Hepatocyte (in vitro differentiated cells): ENCODE measurements at regions not wholly inside any gene's neighbourhood (a gene's known extent, or its start where the extent isn't known, plus 50 kb on each side); places are given as distances from the start of the nearest gene placed in this dataset.

Experiments used
- DNase-seq: peaks from one replicate; pipeline ENCODE4 v3.0.0-alpha.2; 2016; ENCODE audit warnings: low spot score
- H2AFZ ChIP-seq: fragments of 200-600 bp; sonication (generic); 2 replicates; pipeline ENCODE4 v1.6.0; 2016; ENCODE audit warnings: antibody characterized with exemption, mild to moderate bottlenecking
- H3K27ac ChIP-seq: fragments of 200-600 bp; sonication (generic); 2 replicates; pipeline ENCODE4 v1.5.1; 2016; ENCODE audit warnings: mild to moderate bottlenecking
- H3K27me3 ChIP-seq: fragments of 200-600 bp; sonication (generic); 2 replicates; pipeline ENCODE4 v1.6.1; 2016
- H3K36me3 ChIP-seq: fragments of 200-600 bp; sonication (generic); replicated peaks from 2 replicates; pipeline ENCODE4 v1.5.1; 2016; ENCODE audit warnings: low read depth; ENCODE audit not compliant: insufficient read depth
- H3K4me1 ChIP-seq: fragments of 200-600 bp; sonication (generic); 2 replicates; pipeline ENCODE4 v1.5.1; 2016; ENCODE audit warnings: mild to moderate bottlenecking, moderate library complexity; ENCODE audit not compliant: insufficient read depth
- H3K4me2 ChIP-seq: fragments of 200-600 bp; sonication (generic); 2 replicates; pipeline ENCODE4 v1.6.0; 2016
- H3K4me3 ChIP-seq: fragments of 200-600 bp; sonication (generic); 2 replicates; pipeline ENCODE4 v1.5.1; 2016; ENCODE audit warnings: mild to moderate bottlenecking
- H3K79me2 ChIP-seq: fragments of 200-600 bp; sonication (generic); 2 replicates; pipeline ENCODE4 v1.6.0; 2017; ENCODE audit warnings: mild to moderate bottlenecking
- H3K9me2 ChIP-seq: fragments of 200-600 bp; sonication (generic); replicated peaks from 2 replicates; pipeline ENCODE4 v1.6.0; 2017; ENCODE audit warnings: mild to moderate bottlenecking; ENCODE audit not compliant: insufficient read depth
- H3K9me3 ChIP-seq: fragments of 200-600 bp; sonication (generic); 2 replicates; pipeline ENCODE4 v1.5.1; 2016; ENCODE audit warnings: low read depth, mild to moderate bottlenecking
- H4K20me1 ChIP-seq: fragments of 200-600 bp; sonication (generic); 2 replicates; pipeline ENCODE4 v1.6.0; 2016; ENCODE audit warnings: mild to moderate bottlenecking; ENCODE audit not compliant: insufficient read depth, poor library complexity, severe bottlenecking
- CTCF ChIP-seq: fragments of 200-600 bp; sonication (generic); IDR thresholded peaks from 2 replicates; pipeline ENCODE4 v1.5.1; 2016; ENCODE audit warnings: antibody characterized with exemption, mild to moderate bottlenecking; ENCODE audit not compliant: poor library complexity
- EZH2 ChIP-seq: fragments of 200-600 bp; sonication (generic); IDR thresholded peaks from 2 replicates; pipeline ENCODE4 v1.6.1; 2016; ENCODE audit warnings: antibody characterized with exemption, mild to moderate bottlenecking, borderline replicate concordance
- EZH2phosphoT487 ChIP-seq: fragments of 200-600 bp; sonication (generic); IDR thresholded peaks from one replicate; pipeline ENCODE4 v1.6.1; 2018; ENCODE audit warnings: antibody characterized with exemption, mild to moderate bottlenecking, low read depth, moderate library complexity; ENCODE audit not compliant: unreplicated experiment, severe bottlenecking
- WGBS: methylation state at CpG from one replicate; pipeline ENCODE4 v1.1.6; 2016; ENCODE audit warnings: low lambda C conversion rate; ENCODE audit errors: missing lambda C conversion rate; 5-methylcytosine and 5-hydroxymethylcytosine counted together

- Histone ChIP-seq H3K9me3 (no peaks in the 10 kb centered on the region), H3K9me2 (no peaks in the 10 kb centered on the region), H4K20me1 (no peaks in the 10 kb centered on the region), H3K27me3 (no peaks in the 10 kb centered on the region), H3K4me3 (no peak overlapping the region), H2AFZ (no peak overlapping the region), H3K36me3 (no peaks in the 10 kb centered on the region), H3K79me2 (no peaks in the 10 kb centered on the region), H3K27ac (no peak overlapping the region), H3K4me2 (no peak overlapping the region), H3K4me1 (no peaks in the 10 kb centered on the region)
- 90% methylated on average over 34 of the region's 35 CpGs for WGBS
- TF ChIP-seq EZH2phosphoT487 (no peak), EZH2 (no peak), CTCF (no peak)
- DNase-seq, result no peak
Observed at GRCh38 chr16:35208001-35208935, 1748.9 kb downstream of the TP53TG3F start.

GRCh38 chr16:35210681-35211433 is 1751.4 kb downstream of the TP53TG3F start:
- Histone ChIP-seq H3K9me3 (no peaks in the 10 kb centered on the region), H3K27ac (no peak overlapping the region), H3K36me3 (no peaks in the 10 kb centered on the region), H2AFZ (no peak overlapping the region), H3K4me3 (no peak overlapping the region), H3K4me2 (no peak overlapping the region), H3K9me2 (no peaks in the 10 kb centered on the region), H4K20me1 (no peaks in the 10 kb centered on the region), H3K27me3 (no peaks in the 10 kb centered on the region), H3K4me1 (no peaks in the 10 kb centered on the region), H3K79me2 (no peaks in the 10 kb centered on the region)
- WGBS, result 66% methylated on average over 3 of the region's 3 CpGs
- TF ChIP-seq EZH2phosphoT487, result no peak
- TF ChIP-seq EZH2, result no peak
- no peak for TF ChIP-seq CTCF
- no peak for DNase-seq

GRCh38 chr16:35214840-35215239 is 1755.4 kb downstream of the TP53TG3F start:
- Histone ChIP-seq H3K4me2 (no peak overlapping the region), H4K20me1 (no peaks in the 10 kb centered on the region), H3K9me3 (peaks cover 4% of the 10 kb centered on the region), H3K27ac (no peak overlapping the region), H3K36me3 (no peaks in the 10 kb centered on the region), H3K79me2 (no peaks in the 10 kb centered on the region), H3K27me3 (no peaks in the 10 kb centered on the region), H3K4me1 (no peaks in the 10 kb centered on the region), H3K4me3 (no peak overlapping the region), H3K9me2 (no peaks in the 10 kb centered on the region), H2AFZ (no peak overlapping the region)
- TF ChIP-seq CTCF (no peak), EZH2phosphoT487 (no peak), EZH2 (no peak)
- DNase-seq, result no peak
